ENCODE measurements at regions not wholly inside any gene's neighbourhood (a gene's known extent, or its start where the extent isn't known, plus 50 kb on each side); places are given as distances from the start of the nearest gene placed in this dataset.
"Not testable (repeated sequence)": the region's sequence is repeated elsewhere in the genome, so short reads cannot be mapped to it uniquely, and the experiment has no call there.

DNA sequence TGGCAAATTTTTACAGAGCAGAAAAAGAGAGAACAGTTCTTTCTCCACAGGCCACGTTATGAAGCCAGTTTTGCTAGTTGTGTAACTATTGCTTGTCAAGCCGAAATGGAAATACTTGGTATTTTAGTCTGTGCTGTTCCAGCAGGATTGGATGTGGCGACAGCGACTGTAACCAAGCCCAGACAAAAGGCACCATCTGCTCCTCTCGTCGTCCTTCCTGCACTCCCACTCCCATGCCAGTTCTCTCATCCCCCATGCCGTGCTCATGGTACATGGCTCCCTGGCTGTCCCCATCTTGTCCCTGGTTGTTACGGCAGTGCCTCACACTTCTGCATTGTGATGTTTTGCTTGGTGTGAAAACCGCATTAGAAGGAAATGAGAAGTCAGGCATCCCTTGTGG is 185.7 kb upstream of the FZD8 start:
- no peak for TF ChIP-seq CTCF (IDR thresholded peaks at IDR 0.05; ENCODE audit: insufficient read depth, low read length, poor library complexity, severe bottlenecking)
- Histone ChIP-seq H3K4me3 (ENCODE audit: low read depth, low read length) (no peak overlapping the region), H3K27me3 (ENCODE audit: control insufficient read depth, insufficient read depth, low read length) (no peaks in the 10 kb centered on the region), H3K36me3 (ENCODE audit: control insufficient read depth, insufficient read depth, low read length) (no peaks in the 10 kb centered on the region)
- DNase-seq (ENCODE audit: low read depth), result no peak

DNA sequence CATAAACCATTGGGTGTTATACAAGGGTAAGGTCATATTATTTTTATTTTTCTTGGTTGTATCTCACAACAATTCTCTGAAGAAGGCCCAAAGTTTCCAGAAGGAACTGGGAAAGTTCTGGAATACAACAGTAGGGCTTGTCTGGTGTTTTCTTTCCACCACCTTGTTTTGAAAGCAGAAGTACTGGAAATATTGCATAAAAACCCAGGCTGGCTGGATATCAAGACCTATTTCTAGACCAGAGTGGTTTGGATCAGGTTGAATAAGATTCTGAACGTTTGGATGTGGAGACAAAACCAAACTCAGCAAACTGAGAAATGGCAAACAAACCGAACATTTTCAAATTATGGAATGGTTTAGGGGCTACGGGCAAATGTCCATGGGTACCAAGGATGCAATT is 182.6 kb upstream of the FZD8 start:
- H3K27me3 ChIP-seq (ENCODE audit: control insufficient read depth, insufficient read depth, low read length), result no peaks in the 10 kb centered on the region
- no peaks in the 10 kb centered on the region for H3K36me3 ChIP-seq (ENCODE audit: control insufficient read depth, insufficient read depth, low read length)
- H3K4me3 ChIP-seq (ENCODE audit: low read depth, low read length), result no peak overlapping the region
- no peak for DNase-seq (ENCODE audit: low read depth)
- no peak for TF ChIP-seq CTCF (IDR thresholded peaks at IDR 0.05; ENCODE audit: insufficient read depth, low read length, poor library complexity, severe bottlenecking)

GRCh38 chr10:35822316-35822715 is 180.2 kb upstream of the FZD8 start:
- peak; percentile 26 for DNase-seq (ENCODE audit: low read depth)
- TF ChIP-seq CTCF (IDR thresholded peaks at IDR 0.05; ENCODE audit: insufficient read depth, low read length, poor library complexity, severe bottlenecking), result peak; percentile 41
- Histone ChIP-seq H3K36me3 (ENCODE audit: control insufficient read depth, insufficient read depth, low read length) (no peaks in the 10 kb centered on the region), H3K27me3 (ENCODE audit: control insufficient read depth, insufficient read depth, low read length) (no peaks in the 10 kb centered on the region), H3K4me3 (ENCODE audit: low read depth, low read length) (no peak overlapping the region)

- no peak for DNase-seq (ENCODE audit: low read depth)
- H3K36me3 ChIP-seq (ENCODE audit: control insufficient read depth, insufficient read depth, low read length), result no peaks in the 10 kb centered on the region
- no peaks in the 10 kb centered on the region for H3K27me3 ChIP-seq (ENCODE audit: control insufficient read depth, insufficient read depth, low read length)
- no peak overlapping the region for H3K4me3 ChIP-seq (ENCODE audit: low read depth, low read length)
- TF ChIP-seq CTCF (IDR thresholded peaks at IDR 0.05; ENCODE audit: insufficient read depth, low read length, poor library complexity, severe bottlenecking), result no peak
Measured at GRCh38 chr10:35821339-35821911, 179.3 kb upstream of the FZD8 start.

GRCh38 chr10:35819736-35820135 is 177.6 kb upstream of the FZD8 start:
- no peak for DNase-seq (ENCODE audit: low read depth)
- H3K4me3 ChIP-seq (ENCODE audit: low read depth, low read length), result no peak overlapping the region
- no peak for TF ChIP-seq CTCF (IDR thresholded peaks at IDR 0.05; ENCODE audit: insufficient read depth, low read length, poor library complexity, severe bottlenecking)
- no peaks in the 10 kb centered on the region for H3K36me3 ChIP-seq (ENCODE audit: control insufficient read depth, insufficient read depth, low read length)
- no peaks in the 10 kb centered on the region for H3K27me3 ChIP-seq (ENCODE audit: control insufficient read depth, insufficient read depth, low read length)

GRCh38 chr10:35819011-35819410 is 176.9 kb upstream of the FZD8 start:
- no peaks in the 10 kb centered on the region for H3K27me3 ChIP-seq (ENCODE audit: control insufficient read depth, insufficient read depth, low read length)
- no peak for DNase-seq (ENCODE audit: low read depth)
- H3K4me3 ChIP-seq (ENCODE audit: low read depth, low read length), result no peak overlapping the region
- TF ChIP-seq CTCF (IDR thresholded peaks at IDR 0.05; ENCODE audit: insufficient read depth, low read length, poor library complexity, severe bottlenecking), result no peak
- H3K36me3 ChIP-seq (ENCODE audit: control insufficient read depth, insufficient read depth, low read length), result no peaks in the 10 kb centered on the region

DNA sequence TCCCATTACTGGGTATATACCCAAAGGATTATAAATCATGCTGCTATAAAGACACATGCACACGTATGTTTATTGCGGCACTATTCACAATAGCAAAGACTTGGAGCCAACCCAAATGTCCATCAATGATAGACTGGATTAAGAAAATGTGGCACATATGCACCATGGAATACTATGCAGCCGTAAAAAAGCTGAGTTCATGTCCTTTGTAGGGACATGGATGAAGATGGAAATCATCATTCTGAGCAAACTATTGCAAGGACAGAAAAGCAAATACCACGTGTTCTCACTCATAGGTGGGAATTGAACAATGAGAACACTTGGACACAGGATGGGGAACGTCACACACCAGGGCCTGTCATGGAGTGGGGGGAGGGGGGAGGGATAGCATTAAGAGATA is 175.0 kb upstream of the FZD8 start:
- not testable (repeated sequence) for DNase-seq (ENCODE audit: low read depth); H3K4me3 ChIP-seq (ENCODE audit: low read depth, low read length); H3K27me3 ChIP-seq (ENCODE audit: control insufficient read depth, insufficient read depth, low read length); H3K36me3 ChIP-seq (ENCODE audit: control insufficient read depth, insufficient read depth, low read length)

All from kidney epithelial cell (primary cell).